ENCODE measurements at regions not wholly inside any gene's neighbourhood (a gene's known extent, or its start where the extent isn't known, plus 50 kb on each side); places are given as distances from the start of the nearest gene placed in this dataset.

DNA sequence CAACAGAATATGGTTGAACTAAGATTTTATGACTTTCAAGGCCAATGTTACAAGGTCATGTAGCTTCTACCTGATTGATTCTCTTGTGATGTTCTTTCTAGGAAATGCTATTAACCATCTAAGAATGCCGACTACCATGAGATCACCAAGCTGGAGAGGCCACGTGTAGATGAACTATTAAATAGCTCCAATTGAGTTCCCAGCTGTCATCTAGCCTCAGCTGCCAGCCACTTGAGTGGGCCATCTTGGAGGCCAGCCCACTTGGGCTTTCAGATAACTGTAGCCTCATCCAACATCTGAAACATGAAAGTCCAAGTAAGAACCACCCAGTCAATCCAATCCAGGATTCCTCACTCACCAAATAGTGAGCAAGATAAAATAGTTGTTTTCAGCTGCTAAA is 376.9 kb upstream of the TMEFF2 start:
- no peak for TF ChIP-seq FOS (IDR thresholded peaks at IDR 0.05; ENCODE audit: borderline replicate concordance, insufficient read depth, low read length)
- TF ChIP-seq, protein P1, sequence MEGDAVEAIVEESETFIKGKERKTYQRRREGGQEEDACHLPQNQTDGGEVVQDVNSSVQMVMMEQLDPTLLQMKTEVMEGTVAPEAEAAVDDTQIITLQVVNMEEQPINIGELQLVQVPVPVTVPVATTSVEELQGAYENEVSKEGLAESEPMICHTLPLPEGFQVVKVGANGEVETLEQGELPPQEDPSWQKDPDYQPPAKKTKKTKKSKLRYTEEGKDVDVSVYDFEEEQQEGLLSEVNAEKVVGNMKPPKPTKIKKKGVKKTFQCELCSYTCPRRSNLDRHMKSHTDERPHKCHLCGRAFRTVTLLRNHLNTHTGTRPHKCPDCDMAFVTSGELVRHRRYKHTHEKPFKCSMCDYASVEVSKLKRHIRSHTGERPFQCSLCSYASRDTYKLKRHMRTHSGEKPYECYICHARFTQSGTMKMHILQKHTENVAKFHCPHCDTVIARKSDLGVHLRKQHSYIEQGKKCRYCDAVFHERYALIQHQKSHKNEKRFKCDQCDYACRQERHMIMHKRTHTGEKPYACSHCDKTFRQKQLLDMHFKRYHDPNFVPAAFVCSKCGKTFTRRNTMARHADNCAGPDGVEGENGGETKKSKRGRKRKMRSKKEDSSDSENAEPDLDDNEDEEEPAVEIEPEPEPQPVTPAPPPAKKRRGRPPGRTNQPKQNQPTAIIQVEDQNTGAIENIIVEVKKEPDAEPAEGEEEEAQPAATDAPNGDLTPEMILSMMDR (IDR thresholded peaks at IDR 0.05; ENCODE audit: extremely low read depth in 1 of 2, insufficient read depth in 1 of 2, low read depth in 1 of 2, low read length in 2 of 2): no peak
- TF ChIP-seq, protein P2, sequence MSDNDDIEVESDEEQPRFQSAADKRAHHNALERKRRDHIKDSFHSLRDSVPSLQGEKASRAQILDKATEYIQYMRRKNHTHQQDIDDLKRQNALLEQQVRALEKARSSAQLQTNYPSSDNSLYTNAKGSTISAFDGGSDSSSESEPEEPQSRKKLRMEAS (IDR thresholded peaks at IDR 0.05; ENCODE audit: insufficient read depth, insufficient read length): no peak
- TF ChIP-seq JUN (IDR thresholded peaks at IDR 0.05; ENCODE audit: borderline replicate concordance, insufficient read depth, insufficient read length, low read depth): no peak
- TF ChIP-seq MYC (IDR thresholded peaks at IDR 0.05; ENCODE audit: low read depth, low read length): no peak
- TF ChIP-seq GATA2 (IDR thresholded peaks at IDR 0.05; ENCODE audit: insufficient read depth, insufficient read length, low read depth, low read length): no peak
- TF ChIP-seq EZH2 (IDR thresholded peaks at IDR 0.05; ENCODE audit: borderline replicate concordance, low read depth, low read length, severe bottlenecking): no peak
- no peak for TF ChIP-seq POLR2AphosphoS5 (IDR thresholded peaks at IDR 0.05; ENCODE audit: insufficient read depth, low read depth, low read length)
- TF ChIP-seq POLR2A (IDR thresholded peaks at IDR 0.05; ENCODE audit: low read depth, low read length): no peak
- POLR2A ChIA-PET: no interaction called here
- Histone ChIP-seq H3K36me3 (ENCODE audit: control insufficient read depth in 2 of 2, extremely low read depth in 1 of 2, insufficient read depth in 2 of 2, low read length in 2 of 2) (no peaks in the 10 kb centered on the region), H3K27me3 (ENCODE audit: control insufficient read depth in 2 of 2, insufficient read depth in 2 of 2, low read length in 2 of 2) (no peaks in the 10 kb centered on the region), H2AFZ (ENCODE audit: low read depth, low read length) (no peak overlapping the region), H3K9me3 (replicated peaks; ENCODE audit: control insufficient read depth, insufficient read depth, low read length) (no peaks in the 10 kb centered on the region), H3K4me1 (ENCODE audit: control insufficient read depth, extremely low read depth, insufficient read depth, low read length) (no peaks in the 10 kb centered on the region), H4K20me1 (replicated peaks; ENCODE audit: control insufficient read depth, extremely low read depth, insufficient read depth, low read length) (no peaks in the 10 kb centered on the region), H3K27ac (ENCODE audit: insufficient read depth, low read depth, low read length) (no peak overlapping the region), H3K9ac (replicated peaks; ENCODE audit: extremely low read depth, insufficient read depth, low read length) (no peak overlapping the region), H3K79me2 (ENCODE audit: control insufficient read depth, insufficient read depth, low read length) (no peaks in the 10 kb centered on the region), H3K4me3 (replicated peaks in 1 of 3; ENCODE audit: insufficient read depth in 1 of 3, low read depth in 1 of 3, low read length in 3 of 3) (no peak overlapping the region), H3K9me1 (replicated peaks; ENCODE audit: control insufficient read depth, extremely low read depth, insufficient read depth, low read length) (no peaks in the 10 kb centered on the region), H3K4me2 (ENCODE audit: insufficient read depth, low read length) (no peak overlapping the region)
- dilution Hi-C loops (cut with MboI; ENCODE audit: extremely low pct_ligation_motif_present, low sequenced_read_pairs): no loop called here
- FAIRE-seq (no peak), DNase-seq (ENCODE audit: low read depth, low spot score) (no peak)
- intact Hi-C loops (cut with micrococcal nuclease): no loop called here
- CTCF ChIA-PET: no interaction called here
- no TSS peak for BruUV-seq (replicated peaks)

Measured in endothelial cell of umbilical vein (primary cell).